Hepatocyte (in vitro differentiated cells): ENCODE measurements at regions not wholly inside any gene's neighbourhood (a gene's known extent, or its start where the extent isn't known, plus 50 kb on each side); places are given as distances from the start of the nearest gene placed in this dataset.

ENCODE experiments used
- DNase-seq: peaks from one replicate; pipeline ENCODE4 v3.0.0-alpha.2; 2016; ENCODE audit warnings: low spot score
- H2AFZ ChIP-seq: fragments of 200-600 bp; sonication (generic); 2 replicates; pipeline ENCODE4 v1.6.0; 2016; ENCODE audit warnings: antibody characterized with exemption, mild to moderate bottlenecking
- H3K27ac ChIP-seq: fragments of 200-600 bp; sonication (generic); 2 replicates; pipeline ENCODE4 v1.5.1; 2016; ENCODE audit warnings: mild to moderate bottlenecking
- H3K27me3 ChIP-seq: fragments of 200-600 bp; sonication (generic); 2 replicates; pipeline ENCODE4 v1.6.1; 2016
- H3K36me3 ChIP-seq: fragments of 200-600 bp; sonication (generic); replicated peaks from 2 replicates; pipeline ENCODE4 v1.5.1; 2016; ENCODE audit warnings: low read depth; ENCODE audit not compliant: insufficient read depth
- H3K4me1 ChIP-seq: fragments of 200-600 bp; sonication (generic); 2 replicates; pipeline ENCODE4 v1.5.1; 2016; ENCODE audit warnings: mild to moderate bottlenecking, moderate library complexity; ENCODE audit not compliant: insufficient read depth
- H3K4me2 ChIP-seq: fragments of 200-600 bp; sonication (generic); 2 replicates; pipeline ENCODE4 v1.6.0; 2016
- H3K4me3 ChIP-seq: fragments of 200-600 bp; sonication (generic); 2 replicates; pipeline ENCODE4 v1.5.1; 2016; ENCODE audit warnings: mild to moderate bottlenecking
- H3K79me2 ChIP-seq: fragments of 200-600 bp; sonication (generic); 2 replicates; pipeline ENCODE4 v1.6.0; 2017; ENCODE audit warnings: mild to moderate bottlenecking
- H3K9me2 ChIP-seq: fragments of 200-600 bp; sonication (generic); replicated peaks from 2 replicates; pipeline ENCODE4 v1.6.0; 2017; ENCODE audit warnings: mild to moderate bottlenecking; ENCODE audit not compliant: insufficient read depth
- H3K9me3 ChIP-seq: fragments of 200-600 bp; sonication (generic); 2 replicates; pipeline ENCODE4 v1.5.1; 2016; ENCODE audit warnings: low read depth, mild to moderate bottlenecking
- H4K20me1 ChIP-seq: fragments of 200-600 bp; sonication (generic); 2 replicates; pipeline ENCODE4 v1.6.0; 2016; ENCODE audit warnings: mild to moderate bottlenecking; ENCODE audit not compliant: insufficient read depth, poor library complexity, severe bottlenecking
- CTCF ChIP-seq: fragments of 200-600 bp; sonication (generic); IDR thresholded peaks from 2 replicates; pipeline ENCODE4 v1.5.1; 2016; ENCODE audit warnings: antibody characterized with exemption, mild to moderate bottlenecking; ENCODE audit not compliant: poor library complexity
- EZH2 ChIP-seq: fragments of 200-600 bp; sonication (generic); IDR thresholded peaks from 2 replicates; pipeline ENCODE4 v1.6.1; 2016; ENCODE audit warnings: antibody characterized with exemption, mild to moderate bottlenecking, borderline replicate concordance
- EZH2phosphoT487 ChIP-seq: fragments of 200-600 bp; sonication (generic); IDR thresholded peaks from one replicate; pipeline ENCODE4 v1.6.1; 2018; ENCODE audit warnings: antibody characterized with exemption, mild to moderate bottlenecking, low read depth, moderate library complexity; ENCODE audit not compliant: unreplicated experiment, severe bottlenecking
- WGBS: methylation state at CpG from one replicate; pipeline ENCODE4 v1.1.6; 2016; ENCODE audit warnings: low lambda C conversion rate; ENCODE audit errors: missing lambda C conversion rate; 5-methylcytosine and 5-hydroxymethylcytosine counted together

GRCh38 chr10:28781296-28781695, 104.0 kb downstream of the BAMBI start:
- H4K20me1 ChIP-seq: no peaks in the 10 kb centered on the region
- DNase-seq: no peak
- no peak overlapping the region for H3K27ac ChIP-seq
- no peaks in the 10 kb centered on the region for H3K9me2 ChIP-seq
- H3K4me1 ChIP-seq: no peaks in the 10 kb centered on the region
- no peaks in the 10 kb centered on the region for H3K27me3 ChIP-seq
- no peak overlapping the region for H3K4me2 ChIP-seq
- TF ChIP-seq EZH2phosphoT487 (no peak), EZH2 (no peak), CTCF (no peak)
- H2AFZ ChIP-seq: no peak overlapping the region
- H3K36me3 ChIP-seq: no peaks in the 10 kb centered on the region
- H3K79me2 ChIP-seq: no peaks in the 10 kb centered on the region
- H3K4me3 ChIP-seq: no peak overlapping the region
- 94% methylated on average over 5 of the region's 5 CpGs for WGBS
- no peaks in the 10 kb centered on the region for H3K9me3 ChIP-seq

DNA sequence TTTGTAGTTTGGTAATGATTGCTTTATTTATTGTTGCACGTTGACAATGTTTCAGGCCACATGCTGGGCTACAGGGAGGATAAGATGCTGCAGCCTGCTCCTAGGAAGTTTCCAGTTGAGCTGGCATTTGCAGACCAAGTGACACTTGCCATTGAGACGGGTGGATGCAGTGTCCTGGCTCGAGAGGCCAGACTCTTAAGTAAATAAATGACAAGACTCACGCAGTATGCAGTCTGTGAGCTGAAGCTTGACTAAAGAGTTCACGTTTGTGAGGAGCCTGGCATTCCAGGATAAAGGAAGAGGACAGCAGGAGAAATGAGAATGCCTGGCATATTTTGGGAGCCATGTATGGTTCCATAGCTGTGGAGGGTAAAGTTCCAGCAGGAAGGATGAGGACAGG, 105.8 kb downstream of the BAMBI start:
- H4K20me1 ChIP-seq: no peaks in the 10 kb centered on the region
- H3K27me3 ChIP-seq: no peaks in the 10 kb centered on the region
- no peaks in the 10 kb centered on the region for H3K79me2 ChIP-seq
- H3K4me3 ChIP-seq: no peak overlapping the region
- H3K4me2 ChIP-seq: no peak overlapping the region
- no peak overlapping the region for H3K27ac ChIP-seq
- no peaks in the 10 kb centered on the region for H3K9me3 ChIP-seq
- no peaks in the 10 kb centered on the region for H3K36me3 ChIP-seq
- H2AFZ ChIP-seq: no peak overlapping the region
- TF ChIP-seq EZH2 (no peak), EZH2phosphoT487 (no peak), CTCF (no peak)
- DNase-seq: no peak
- 52% methylated on average over 5 of the region's 5 CpGs for WGBS
- H3K9me2 ChIP-seq: no peaks in the 10 kb centered on the region
- no peaks in the 10 kb centered on the region for H3K4me1 ChIP-seq

DNA sequence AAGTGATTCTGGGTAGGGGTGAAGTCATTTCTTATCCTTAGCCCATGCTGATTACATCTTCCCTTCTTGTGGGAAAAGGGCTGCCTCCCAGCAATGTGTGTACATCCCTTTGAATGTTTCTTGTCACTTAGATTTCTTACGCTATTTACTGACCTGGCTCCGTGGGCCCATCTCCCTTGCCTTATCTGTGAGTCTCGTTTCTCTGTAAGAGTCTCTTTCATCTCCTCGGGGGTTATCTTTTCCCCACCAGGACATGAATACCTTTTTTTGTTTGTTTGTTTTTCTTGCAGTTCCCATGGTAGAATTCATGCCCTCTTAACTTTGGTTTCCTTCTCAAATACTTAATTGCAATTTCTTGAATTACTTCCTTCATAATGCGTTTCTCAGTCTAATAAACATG, 107.7 kb downstream of the BAMBI start:
- no peaks in the 10 kb centered on the region for H3K4me1 ChIP-seq
- TF ChIP-seq CTCF: no peak
- no peak for TF ChIP-seq EZH2
- TF ChIP-seq EZH2phosphoT487: no peak
- no peak overlapping the region for H3K27ac ChIP-seq
- no peak overlapping the region for H2AFZ ChIP-seq
- no peaks in the 10 kb centered on the region for H3K9me2 ChIP-seq
- 34% methylated on average over 5 of the region's 5 CpGs for WGBS
- H3K79me2 ChIP-seq: no peaks in the 10 kb centered on the region
- H3K36me3 ChIP-seq: no peaks in the 10 kb centered on the region
- no peaks in the 10 kb centered on the region for H3K27me3 ChIP-seq
- no peak for DNase-seq
- no peaks in the 10 kb centered on the region for H3K9me3 ChIP-seq
- no peaks in the 10 kb centered on the region for H4K20me1 ChIP-seq
- H3K4me2 ChIP-seq: no peak overlapping the region
- H3K4me3 ChIP-seq: no peak overlapping the region

DNA sequence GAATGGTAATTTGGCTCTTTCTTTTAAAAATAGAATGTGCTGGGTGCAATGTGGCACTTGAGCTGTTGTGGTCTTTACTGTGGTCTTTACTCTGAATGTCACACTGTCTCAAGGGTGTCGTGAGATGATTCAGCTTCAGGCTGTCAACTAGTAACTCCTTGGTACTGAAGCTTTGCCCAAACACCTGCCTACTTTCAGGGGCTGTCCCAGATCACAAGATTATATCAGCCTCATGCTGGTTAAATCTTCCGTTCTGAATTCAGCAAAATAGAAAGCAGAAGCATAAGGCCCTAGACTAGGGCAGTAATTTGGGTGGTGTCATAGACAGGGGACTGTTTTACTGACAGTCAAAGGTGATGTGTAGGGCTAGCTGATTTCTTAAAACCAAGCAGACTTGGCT, 110.9 kb downstream of the BAMBI start:
- TF ChIP-seq CTCF (no peak), EZH2phosphoT487 (no peak), EZH2 (no peak)

More for the DNA sequence above, 110.9 kb downstream of the BAMBI start:
- Histone ChIP-seq H3K27ac (no peak overlapping the region), H3K4me1 (no peaks in the 10 kb centered on the region), H3K9me3 (no peaks in the 10 kb centered on the region), H2AFZ (no peak overlapping the region), H3K4me3 (no peak overlapping the region), H3K36me3 (no peaks in the 10 kb centered on the region), H4K20me1 (no peaks in the 10 kb centered on the region), H3K79me2 (no peaks in the 10 kb centered on the region), H3K27me3 (no peaks in the 10 kb centered on the region), H3K9me2 (no peaks in the 10 kb centered on the region), H3K4me2 (no peak overlapping the region)
- DNase-seq: no peak
- WGBS: 89% methylated on average over 2 of the region's 2 CpGs
